ENCODE measurements at regions not wholly inside any gene's neighbourhood (a gene's known extent, or its start where the extent isn't known, plus 50 kb on each side); places are given as distances from the start of the nearest gene placed in this dataset.

DNA sequence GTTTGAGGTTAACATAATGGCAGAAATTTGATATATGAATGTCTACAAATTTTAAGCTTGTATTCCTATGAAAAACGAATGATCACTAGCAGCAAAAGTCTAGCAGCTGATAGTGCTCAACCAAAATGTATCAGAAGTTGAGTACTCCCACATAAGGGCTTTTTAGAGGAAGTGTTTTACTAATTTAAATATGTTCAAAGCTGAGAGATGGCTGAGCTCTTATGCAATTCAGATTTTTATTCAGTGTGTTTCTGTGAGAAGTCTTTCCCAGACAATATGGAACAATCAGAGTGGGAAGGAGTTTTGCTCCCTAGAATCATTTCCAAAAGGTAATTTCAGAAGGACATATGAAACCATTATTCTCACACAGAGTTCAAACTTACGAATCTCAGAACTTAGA, 327.0 kb downstream of the ZPLD1 start:
- TF ChIP-seq POLR2A (IDR thresholded peaks at IDR 0.05; ENCODE audit: low read length) (no peak), GATA1 (IDR thresholded peaks at IDR 0.05; ENCODE audit: low read depth, low read length) (no peak)
